ENCODE measurements at regions not wholly inside any gene's neighbourhood (a gene's known extent, or its start where the extent isn't known, plus 50 kb on each side); places are given as distances from the start of the nearest gene placed in this dataset.

DNA sequence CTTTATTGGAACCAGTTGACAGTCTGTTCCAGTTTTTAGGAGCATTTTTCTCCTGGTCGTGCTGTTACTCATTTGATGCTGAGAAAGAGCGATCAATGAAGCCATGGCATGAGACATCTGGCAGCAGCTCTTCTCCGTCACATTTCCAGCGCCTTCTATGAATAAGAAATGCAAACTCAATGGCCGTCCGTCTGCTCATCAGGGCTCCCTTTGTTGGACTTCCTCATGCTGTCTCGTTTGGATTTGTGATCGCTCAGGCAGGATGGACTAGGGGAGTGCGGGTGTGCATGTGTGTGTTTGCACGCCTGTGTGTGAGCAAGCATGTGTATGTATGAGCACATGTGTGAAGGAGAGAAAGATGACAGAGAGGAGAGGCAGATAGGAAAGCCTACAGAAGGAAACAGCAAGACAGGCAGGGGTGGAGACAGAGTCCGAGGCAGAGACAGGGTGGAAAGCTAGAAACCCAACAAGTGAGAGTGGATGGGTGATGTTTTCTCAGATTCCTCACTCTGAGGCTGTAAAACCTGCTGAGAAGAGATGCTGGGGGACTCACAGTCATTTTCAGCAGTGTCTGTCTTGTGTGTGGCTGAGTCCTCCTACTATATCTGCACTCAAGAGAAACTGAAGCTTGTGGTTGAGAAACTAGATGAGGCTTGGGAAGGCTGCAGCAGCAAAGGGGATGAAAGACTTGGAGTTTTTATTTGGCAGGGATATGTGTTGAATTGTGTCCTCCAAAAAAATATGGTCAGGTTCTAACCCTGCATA is 56.0 kb upstream of the CLMP start:
- no peak for DNase-seq
- no peaks in the 10 kb centered on the region for H3K9me3 Mint-ChIP-seq
- H3K4me3 ChIP-seq (ENCODE audit: low read length in 2 of 2) = no peak overlapping the region
- H3K36me3 Mint-ChIP-seq = no peaks in the 10 kb centered on the region
- H3K4me3 Mint-ChIP-seq = no peak overlapping the region
- H3K36me3 ChIP-seq (ENCODE audit: insufficient read depth, low read length) = no peaks in the 10 kb centered on the region
- H3K27me3 ChIP-seq (ENCODE audit: insufficient read depth, low read length) = no peaks in the 10 kb centered on the region
- intact Hi-C loops (cut with micrococcal nuclease) = no loop called here
- H3K9me3 ChIP-seq (ENCODE audit: control insufficient read depth in 1 of 2, low read length in 2 of 2) = no peaks in the 10 kb centered on the region
- peaks cover 3 to 7% (median 4%) of the 10 kb centered on the region in 4 donors for H3K4me1 Mint-ChIP-seq
- H3K4me1 ChIP-seq (ENCODE audit: insufficient read depth, low read length) = no peaks in the 10 kb centered on the region
- peaks cover 18 to 19% of the 10 kb centered on the region in 2 donors for H3K27me3 Mint-ChIP-seq
- no peak overlapping the region for H3K27ac ChIP-seq (ENCODE audit: low read depth, low read length)
- ChIA-PET POLR2A (ENCODE audit: partially characterized antibody) (no interaction called here), CTCF (ENCODE audit: partially characterized antibody) (interaction anchor here (0.8 to 3.2 kb wide), 4 partner anchors 12 to 148 kb away, joined by 3 to 19 read pairs (median 6); no protein-coding TSS in a partner anchor)
- no peak overlapping the region for H3K27ac Mint-ChIP-seq

GRCh38 chr11:123249354-123249753 is 54.3 kb upstream of the CLMP start:
- ChIA-PET POLR2A (ENCODE audit: partially characterized antibody) (no interaction called here), CTCF (ENCODE audit: partially characterized antibody) (interaction anchor here (1.1 to 3.2 kb wide), 3 partner anchors 12 to 196 kb away, joined by 3 to 19 read pairs (median 4); no protein-coding TSS in a partner anchor)
- Histone ChIP-seq H3K36me3 (ENCODE audit: insufficient read depth, low read length) (no peaks in the 10 kb centered on the region), H3K4me1 (ENCODE audit: insufficient read depth, low read length) (no peaks in the 10 kb centered on the region), H3K4me3 (ENCODE audit: low read length in 2 of 2) (no peak overlapping the region), H3K27me3 (ENCODE audit: insufficient read depth, low read length) (no peaks in the 10 kb centered on the region), H3K27ac (ENCODE audit: low read depth, low read length) (no peak overlapping the region), H3K9me3 (ENCODE audit: control insufficient read depth in 1 of 2, low read length in 2 of 2) (no peaks in the 10 kb centered on the region)
- Mint-ChIP-seq H3K4me3 (no peak overlapping the region), H3K9me3 (no peaks in the 10 kb centered on the region), H3K27me3 (peaks cover 12 to 15% of the 10 kb centered on the region in 2 donors), H3K36me3 (no peaks in the 10 kb centered on the region), H3K27ac (no peak overlapping the region), H3K4me1 (peaks cover 3 to 7% (median 4%) of the 10 kb centered on the region in 4 donors)
- intact Hi-C loops (cut with micrococcal nuclease) = no loop called here
- DNase-seq = no peak

DNA sequence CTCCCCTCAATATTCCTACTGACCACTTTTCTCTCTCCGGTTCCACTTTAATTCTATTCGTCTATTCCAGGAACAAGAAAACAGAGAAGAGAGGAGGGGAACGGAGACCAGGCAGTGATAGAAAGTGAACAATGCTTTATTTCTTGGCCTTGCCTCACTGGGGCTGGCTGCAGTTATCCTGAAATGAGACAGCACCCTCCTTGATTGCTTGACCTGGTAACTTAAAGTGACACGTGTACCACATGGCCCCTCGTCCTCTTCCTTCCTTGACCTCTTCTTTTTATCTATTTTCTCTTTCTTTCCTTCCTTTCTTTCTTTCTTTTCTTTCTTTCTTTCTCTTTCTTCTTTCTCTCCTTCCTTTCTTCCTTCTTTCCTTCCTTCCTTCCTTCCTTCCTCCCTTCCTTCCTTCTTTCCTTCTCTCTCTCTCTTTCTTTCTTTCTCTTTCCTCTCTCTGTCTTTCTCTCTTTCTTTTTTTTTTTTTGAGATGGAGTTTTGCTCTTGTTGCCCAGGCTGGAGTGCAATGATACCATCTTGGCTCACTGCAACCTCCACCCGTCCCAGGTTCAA is 52.8 kb upstream of the CLMP start:
- Histone ChIP-seq H3K27ac (ENCODE audit: low read depth, low read length) (no peak overlapping the region), H3K4me3 (ENCODE audit: low read length in 2 of 2) (no peak overlapping the region), H3K4me1 (ENCODE audit: insufficient read depth, low read length) (no peaks in the 10 kb centered on the region), H3K9me3 (ENCODE audit: control insufficient read depth in 1 of 2, low read length in 2 of 2) (no peaks in the 10 kb centered on the region), H3K36me3 (ENCODE audit: insufficient read depth, low read length) (no peaks in the 10 kb centered on the region), H3K27me3 (ENCODE audit: insufficient read depth, low read length) (no peaks in the 10 kb centered on the region)
- no peak for DNase-seq
- ChIA-PET POLR2A (ENCODE audit: partially characterized antibody) (interaction anchor here (0.7 to 1.8 kb wide), 6 partner anchors 25 to 194 kb away, joined by 3 to 5 read pairs (median 4); partner anchors contain the start of gene HSPA8), CTCF (ENCODE audit: partially characterized antibody) (interaction anchor here (0.7 to 5.2 kb wide), 40 partner anchors 8 to 384 kb away, joined by 3 to 253 read pairs (median 6); no protein-coding TSS in a partner anchor)
- H3K36me3 Mint-ChIP-seq = no peaks in the 10 kb centered on the region
- H3K27me3 Mint-ChIP-seq = peaks cover 13 to 16% of the 10 kb centered on the region in 2 donors
- H3K9me3 Mint-ChIP-seq = no peaks in the 10 kb centered on the region
- H3K4me1 Mint-ChIP-seq = peaks cover 3 to 7% (median 4%) of the 10 kb centered on the region in 4 donors
- H3K27ac Mint-ChIP-seq = no peak overlapping the region
- intact Hi-C loops (cut with micrococcal nuclease) = loop anchor here (1.0 kb wide), 4 partner anchors 137 to 385 kb away; no protein-coding TSS in a partner anchor
- H3K4me3 Mint-ChIP-seq = no peak overlapping the region

GRCh38 chr11:123247496-123247799 is 52.4 kb upstream of the CLMP start:
- ChIA-PET POLR2A (ENCODE audit: partially characterized antibody) (interaction anchor here (0.7 to 1.8 kb wide), 6 partner anchors 26 to 193 kb away, joined by 3 to 5 read pairs (median 4); partner anchors contain the start of gene HSPA8), CTCF (ENCODE audit: partially characterized antibody) (interaction anchor here (0.7 to 5.2 kb wide), 48 partner anchors 8 to 384 kb away, joined by 3 to 253 read pairs (median 6); no protein-coding TSS in a partner anchor)
- Mint-ChIP-seq H3K27ac (no peak overlapping the region), H3K4me3 (no peak overlapping the region), H3K9me3 (no peaks in the 10 kb centered on the region), H3K36me3 (no peaks in the 10 kb centered on the region), H3K4me1 (peaks cover 3 to 7% (median 4%) of the 10 kb centered on the region in 4 donors), H3K27me3 (peaks cover 13 to 16% of the 10 kb centered on the region in 2 donors)
- Histone ChIP-seq H3K36me3 (ENCODE audit: insufficient read depth, low read length) (no peaks in the 10 kb centered on the region), H3K27me3 (ENCODE audit: insufficient read depth, low read length) (no peaks in the 10 kb centered on the region), H3K4me3 (ENCODE audit: low read length in 2 of 2) (no peak overlapping the region), H3K9me3 (ENCODE audit: control insufficient read depth in 1 of 2, low read length in 2 of 2) (no peaks in the 10 kb centered on the region), H3K27ac (ENCODE audit: low read depth, low read length) (no peak overlapping the region), H3K4me1 (ENCODE audit: insufficient read depth, low read length) (no peaks in the 10 kb centered on the region)
- intact Hi-C loops (cut with micrococcal nuclease) = loop anchor here (1.0 kb wide), 4 partner anchors 136 to 384 kb away; no protein-coding TSS in a partner anchor
- no peak for DNase-seq

GRCh38 chr11:123246749-123247495 is 51.9 kb upstream of the CLMP start:
- peak overlapping the region in 5 of 8 donors; percentile 27 to 60 (median 36) for H3K4me3 Mint-ChIP-seq
- H3K9me3 Mint-ChIP-seq = no peaks in the 10 kb centered on the region
- peaks cover 3 to 7% (median 4%) of the 10 kb centered on the region in 4 donors for H3K4me1 Mint-ChIP-seq
- POLR2A ChIA-PET (ENCODE audit: partially characterized antibody) = interaction anchor here (0.7 to 1.8 kb wide), 7 partner anchors 26 to 193 kb away, joined by 3 to 5 read pairs (median 3); partner anchors contain the start of gene HSPA8
- CTCF ChIA-PET (ENCODE audit: partially characterized antibody) = interaction anchor here (0.7 to 5.2 kb wide), 49 partner anchors 9 to 383 kb away, joined by 3 to 253 read pairs (median 5); partner anchors contain the start of gene HSPA8
- peak; percentile 70 to 78 (median 77) for DNase-seq
- H3K27me3 Mint-ChIP-seq = peaks cover 13 to 16% of the 10 kb centered on the region in 2 donors
- no peaks in the 10 kb centered on the region for H3K36me3 ChIP-seq (ENCODE audit: insufficient read depth, low read length)
- H3K4me3 ChIP-seq (ENCODE audit: low read length in 2 of 2) = no peak overlapping the region
- H3K27ac ChIP-seq (ENCODE audit: low read depth, low read length) = no peak overlapping the region
- H3K36me3 Mint-ChIP-seq = no peaks in the 10 kb centered on the region
- H3K9me3 ChIP-seq (ENCODE audit: control insufficient read depth in 1 of 2, low read length in 2 of 2) = no peaks in the 10 kb centered on the region
- no peaks in the 10 kb centered on the region for H3K4me1 ChIP-seq (ENCODE audit: insufficient read depth, low read length)
- H3K27ac Mint-ChIP-seq = no peak overlapping the region
- intact Hi-C loops (cut with micrococcal nuclease) = loop anchor here (1.0 kb wide), 4 partner anchors 136 to 384 kb away; no protein-coding TSS in a partner anchor
- H3K27me3 ChIP-seq (ENCODE audit: insufficient read depth, low read length) = no peaks in the 10 kb centered on the region

DNA sequence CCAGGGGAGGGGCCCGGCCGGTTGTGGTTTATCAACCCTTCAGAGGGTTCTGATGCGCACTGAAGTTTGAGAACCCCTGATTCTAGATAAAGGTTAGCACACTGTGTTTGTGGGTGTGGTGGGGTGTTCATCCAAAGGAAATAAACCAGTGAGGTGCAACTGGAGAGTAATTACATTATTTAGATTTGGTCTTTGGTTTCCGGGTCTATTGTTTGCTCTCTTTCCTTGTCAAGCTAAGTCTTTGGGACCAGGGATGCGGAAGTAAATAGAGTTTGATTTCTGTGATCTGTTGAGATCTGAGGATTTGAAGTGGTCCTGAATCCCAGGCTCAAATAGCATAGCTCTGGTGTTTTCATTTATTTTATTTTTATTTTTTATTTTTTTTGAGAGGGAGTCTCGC is 50.5 kb upstream of the CLMP start:
- no peak for DNase-seq
- no peak overlapping the region for H3K27ac Mint-ChIP-seq
- H3K4me3 ChIP-seq (ENCODE audit: low read length in 2 of 2) = no peak overlapping the region
- no peaks in the 10 kb centered on the region for H3K4me1 ChIP-seq (ENCODE audit: insufficient read depth, low read length)
- POLR2A ChIA-PET (ENCODE audit: partially characterized antibody) = interaction anchor here (1.2 kb wide), 1 partner anchor 142 kb away, joined by 3 read pairs; no protein-coding TSS in a partner anchor
- CTCF ChIA-PET (ENCODE audit: partially characterized antibody) = interaction anchor here (0.9 to 5.2 kb wide), 8 partner anchors 16 to 223 kb away, joined by 3 to 253 read pairs (median 8); no protein-coding TSS in a partner anchor
- peaks cover 3 to 7% (median 4%) of the 10 kb centered on the region in 4 donors for H3K4me1 Mint-ChIP-seq
- H3K36me3 Mint-ChIP-seq = no peaks in the 10 kb centered on the region
- no peaks in the 10 kb centered on the region for H3K9me3 Mint-ChIP-seq
- no peaks in the 10 kb centered on the region for H3K27me3 ChIP-seq (ENCODE audit: insufficient read depth, low read length)
- no peak overlapping the region for H3K4me3 Mint-ChIP-seq
- no peak overlapping the region for H3K27ac ChIP-seq (ENCODE audit: low read depth, low read length)
- H3K36me3 ChIP-seq (ENCODE audit: insufficient read depth, low read length) = no peaks in the 10 kb centered on the region
- intact Hi-C loops (cut with micrococcal nuclease) = no loop called here
- H3K27me3 Mint-ChIP-seq = peaks cover 9 to 14% of the 10 kb centered on the region in 2 donors
- H3K9me3 ChIP-seq (ENCODE audit: control insufficient read depth in 1 of 2, low read length in 2 of 2) = no peaks in the 10 kb centered on the region

All from CD4-positive, alpha-beta memory T cell (primary cell).